Fibroblast of lung (primary cell): ENCODE measurements at regions not wholly inside any gene's neighbourhood (a gene's known extent, or its start where the extent isn't known, plus 50 kb on each side); places are given as distances from the start of the nearest gene placed in this dataset.

Experiments used
- DNase-seq, 2 donors: peaks; one replicate each; pipeline versions ENCODE4 v3.0.0 to v3.0.0-alpha.2; 2010; ENCODE audit warnings: low read depth in 2 of 2
- H2AFZ ChIP-seq: 2 replicates; pipeline ENCODE4 v1.5.1; 2012; ENCODE audit warnings: low read length, control low read depth, inconsistent platforms
- H3K27ac ChIP-seq: 2 replicates; pipeline ENCODE4 v1.5.1; 2011; ENCODE audit warnings: low read length, control low read depth; ENCODE audit not compliant: insufficient read depth
- H3K27me3 ChIP-seq: 2 replicates; pipeline ENCODE4 v1.5.1; 2011; ENCODE audit warnings: mild to moderate bottlenecking, low read length; ENCODE audit not compliant: control insufficient read depth, insufficient read depth
- H3K36me3 ChIP-seq: 2 replicates; pipeline ENCODE4 v1.5.1; 2011; ENCODE audit warnings: low read length; ENCODE audit not compliant: control insufficient read depth, insufficient read depth
- H3K4me1 ChIP-seq: 2 replicates; pipeline ENCODE4 v1.5.1; 2011; ENCODE audit warnings: low read length; ENCODE audit not compliant: control insufficient read depth, insufficient read depth; ENCODE audit errors: extremely low read depth
- H3K4me2 ChIP-seq: 2 replicates; pipeline ENCODE4 v1.5.1; 2011; ENCODE audit warnings: low read length, control low read depth; ENCODE audit not compliant: insufficient read depth; ENCODE audit errors: extremely low read depth
- H3K4me3 ChIP-seq, 4 experiments: fragments of 200-600 bp in 1 of 4; sonication (generic) in 1 of 4; replicated peaks in 1 of 4; 2 replicates each; pipeline ENCODE4 v1.5.1; 2011 to 2016; ENCODE audit warnings: low read length in 4 of 4, low read depth in 3 of 4, mild to moderate bottlenecking in 3 of 4, control low read depth in 2 of 4, inconsistent platforms in 1 of 4, mixed read lengths in 1 of 4; ENCODE audit not compliant: insufficient read depth in 1 of 4; ENCODE audit errors: control extremely low read depth in 1 of 4
- H3K79me2 ChIP-seq: 2 replicates; pipeline ENCODE4 v1.5.1; 2012; ENCODE audit warnings: mild to moderate bottlenecking, low read length, inconsistent platforms; ENCODE audit not compliant: control insufficient read depth, insufficient read depth
- H3K9ac ChIP-seq: 2 replicates; pipeline ENCODE4 v1.5.1; 2011; ENCODE audit warnings: mild to moderate bottlenecking, low read length, control low read depth; ENCODE audit not compliant: insufficient read depth
- H3K9me3 ChIP-seq: 2 replicates; pipeline ENCODE4 v1.5.1; 2012; ENCODE audit warnings: low read depth, low read length; ENCODE audit not compliant: control insufficient read depth, insufficient read depth
- H4K20me1 ChIP-seq: 2 replicates; pipeline ENCODE4 v1.5.1; 2011; ENCODE audit warnings: low read length; ENCODE audit not compliant: control insufficient read depth, insufficient read depth; ENCODE audit errors: extremely low read depth
- CTCF ChIP-seq, 2 donors: IDR thresholded peaks in 1 of 2; conservative IDR thresholded peaks in 1 of 2; 1 replicate in 1 of 2; 2 replicates in 1 of 2; pipeline ENCODE4 v1.5.1; 2011 to 2012; ENCODE audit warnings: low read length in 2 of 2, control low read depth in 1 of 2, inconsistent platforms in 1 of 2, low read depth in 1 of 2, mild to moderate bottlenecking in 1 of 2
- EZH2 ChIP-seq: IDR thresholded peaks from 2 replicates; pipeline ENCODE4 v1.5.1; 2012; ENCODE audit warnings: low read length, control low read depth, mild to moderate bottlenecking; ENCODE audit errors: missing control alignments

DNA sequence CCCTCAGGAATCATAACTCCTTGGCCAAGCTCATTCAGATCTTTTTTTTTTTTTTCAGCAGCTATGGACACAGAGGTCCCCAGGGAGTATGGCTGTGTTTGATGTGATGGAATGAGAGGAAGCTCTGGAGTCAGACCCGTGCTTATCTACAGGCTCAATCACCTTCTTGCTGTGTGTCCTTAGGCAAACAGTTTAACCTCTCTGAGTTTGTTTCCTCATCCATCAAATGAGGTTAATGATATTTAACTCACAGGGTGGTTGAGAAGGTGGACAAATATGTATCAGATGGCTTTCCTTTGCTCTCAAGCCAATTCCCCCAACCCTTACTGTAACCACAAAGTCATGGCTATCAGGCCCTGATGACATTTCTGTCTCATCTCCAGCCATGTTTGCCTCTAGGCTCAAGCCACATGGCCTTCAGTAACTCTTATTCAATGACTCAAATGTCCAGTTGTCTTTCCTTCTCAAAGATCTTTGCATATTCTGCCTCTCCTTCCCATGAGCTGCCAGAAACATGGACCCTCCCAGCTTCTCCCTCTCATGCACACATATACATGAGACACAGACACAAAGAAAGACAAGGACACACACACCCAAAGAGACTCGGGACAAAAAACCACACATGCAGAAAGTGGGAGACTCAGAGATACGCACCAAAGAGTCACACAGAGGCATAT is 303.5 kb upstream of the KAZN start:
- no peaks in the 10 kb centered on the region for H3K36me3 ChIP-seq
- H3K4me3 ChIP-seq = no peak overlapping the region
- TF ChIP-seq CTCF (conservative IDR thresholded peaks at IDR 0.05 in 1 of 2, IDR thresholded peaks at IDR 0.05 in 1 of 2; ENCODE audit: low read depth in 1 of 2, low read length in 2 of 2) (no peak), EZH2 (no peak)
- H3K9me3 ChIP-seq = no peaks in the 10 kb centered on the region
- H3K79me2 ChIP-seq = no peaks in the 10 kb centered on the region
- no peak overlapping the region for H3K27ac ChIP-seq
- no peaks in the 10 kb centered on the region for H4K20me1 ChIP-seq
- H2AFZ ChIP-seq = no peak overlapping the region
- no peaks in the 10 kb centered on the region for H3K4me1 ChIP-seq
- H3K9ac ChIP-seq = no peak overlapping the region
- no peak overlapping the region for H3K4me2 ChIP-seq
- H3K27me3 ChIP-seq = no peaks in the 10 kb centered on the region
- peak in 1 of 2 donors; percentile 28 for DNase-seq

DNA sequence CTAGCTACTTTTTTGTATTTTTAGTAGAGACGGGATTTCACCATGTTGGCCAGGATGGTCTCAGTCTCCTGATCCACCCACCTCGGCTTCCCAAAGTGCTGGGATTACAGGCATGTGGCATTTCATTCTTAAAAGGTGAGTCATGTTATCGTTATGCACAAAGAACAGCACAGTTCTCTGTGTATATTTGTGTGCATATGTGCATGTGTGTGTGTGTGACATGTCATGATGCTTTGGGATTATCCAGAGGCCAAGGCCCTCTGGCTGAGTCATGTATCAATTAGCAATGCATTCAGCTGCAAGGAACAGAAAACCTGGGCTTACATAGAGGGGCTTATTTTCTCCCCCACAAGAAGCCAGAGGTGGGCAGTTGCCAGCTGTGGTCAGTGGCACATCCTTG is 301.7 kb upstream of the KAZN start:
- Histone ChIP-seq H3K79me2 (no peaks in the 10 kb centered on the region), H3K27ac (no peak overlapping the region), H4K20me1 (no peaks in the 10 kb centered on the region), H3K9ac (no peak overlapping the region), H3K4me1 (no peaks in the 10 kb centered on the region), H3K27me3 (peaks cover 4% of the 10 kb centered on the region), H3K36me3 (no peaks in the 10 kb centered on the region), H3K4me2 (no peak overlapping the region), H3K4me3 (no peak overlapping the region), H2AFZ (no peak overlapping the region), H3K9me3 (no peaks in the 10 kb centered on the region)
- peak; percentile 8 to 84 for DNase-seq
- TF ChIP-seq EZH2 (no peak), CTCF (conservative IDR thresholded peaks at IDR 0.05 in 1 of 2, IDR thresholded peaks at IDR 0.05 in 1 of 2; ENCODE audit: low read depth in 1 of 2, low read length in 2 of 2) (no peak)

DNA sequence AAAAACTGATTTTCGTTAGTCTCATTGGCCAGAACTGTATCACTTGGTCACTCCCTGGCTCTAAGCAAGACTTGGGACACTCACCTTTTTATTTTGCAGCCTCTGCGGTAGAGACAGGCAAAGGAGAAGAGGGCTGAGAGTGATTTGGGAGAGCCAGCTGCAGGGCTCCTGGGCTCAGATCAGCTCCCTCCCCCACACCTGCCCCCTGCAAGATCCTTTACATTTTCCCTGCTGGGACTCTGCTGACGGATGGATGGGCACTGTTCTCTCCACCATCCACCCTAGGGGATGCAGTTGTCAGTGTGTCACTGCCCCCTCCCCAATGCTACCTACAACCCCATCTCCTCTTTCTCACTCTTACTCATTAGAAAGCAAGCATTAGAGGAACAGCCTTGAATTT is 301.1 kb upstream of the KAZN start:
- no peak overlapping the region for H2AFZ ChIP-seq
- H3K27ac ChIP-seq = no peak overlapping the region
- H3K4me3 ChIP-seq = no peak overlapping the region
- TF ChIP-seq EZH2 (no peak), CTCF (conservative IDR thresholded peaks at IDR 0.05 in 1 of 2, IDR thresholded peaks at IDR 0.05 in 1 of 2; ENCODE audit: low read depth in 1 of 2, low read length in 2 of 2) (no peak)
- peaks cover 4% of the 10 kb centered on the region for H3K27me3 ChIP-seq
- no peak overlapping the region for H3K9ac ChIP-seq
- H3K9me3 ChIP-seq = no peaks in the 10 kb centered on the region
- no peaks in the 10 kb centered on the region for H4K20me1 ChIP-seq
- no peaks in the 10 kb centered on the region for H3K36me3 ChIP-seq
- no peak for DNase-seq
- no peak overlapping the region for H3K4me2 ChIP-seq
- no peaks in the 10 kb centered on the region for H3K79me2 ChIP-seq
- no peaks in the 10 kb centered on the region for H3K4me1 ChIP-seq
